SU-DHL-6 (cell line): ENCODE measurements at regions not wholly inside any gene's neighbourhood (a gene's known extent, or its start where the extent isn't known, plus 50 kb on each side); places are given as distances from the start of the nearest gene placed in this dataset.

Experiments used
- EZH2phosphoT487 ChIP-seq: fragments of 200-600 bp; sonication (generic), shearing (Covaris generic); conservative IDR thresholded peaks from 2 replicates; pipeline ENCODE4 v1.6.1; 2018; ENCODE audit warnings: mild to moderate bottlenecking, antibody characterized with exemption, low read length, moderate library complexity, mixed read lengths
- TF ChIP-seq, protein P1 (sequence below): fragments of 200-600 bp; sonication (generic); IDR thresholded peaks from one replicate; pipeline ENCODE4 v1.5.1; 2017; ENCODE audit warnings: antibody characterized with exemption, mild to moderate bottlenecking, low read length, moderate library complexity; ENCODE audit not compliant: insufficient read depth, poor library complexity, severe bottlenecking

DNA sequence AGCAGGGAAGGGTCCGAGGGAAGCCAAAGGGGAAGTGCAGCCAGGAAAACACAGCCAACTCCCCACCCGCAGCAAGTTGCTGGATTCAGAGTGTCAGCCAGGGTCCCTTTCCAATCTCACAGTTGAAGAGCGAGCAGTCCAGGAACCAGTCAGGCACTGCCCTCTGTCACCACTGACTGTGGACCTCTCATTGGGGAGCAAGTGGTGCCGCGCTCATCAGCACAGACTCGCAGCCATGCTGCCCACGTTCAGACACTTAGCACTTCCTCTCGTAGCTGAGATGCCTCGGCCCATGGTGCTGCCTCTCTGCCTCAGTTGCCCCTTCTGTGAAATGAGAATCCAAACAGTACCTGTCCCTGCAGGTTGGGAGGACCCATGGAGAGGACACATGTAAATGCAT, 123.6 kb upstream of the CHST15 start:
- TF ChIP-seq, protein P1, sequence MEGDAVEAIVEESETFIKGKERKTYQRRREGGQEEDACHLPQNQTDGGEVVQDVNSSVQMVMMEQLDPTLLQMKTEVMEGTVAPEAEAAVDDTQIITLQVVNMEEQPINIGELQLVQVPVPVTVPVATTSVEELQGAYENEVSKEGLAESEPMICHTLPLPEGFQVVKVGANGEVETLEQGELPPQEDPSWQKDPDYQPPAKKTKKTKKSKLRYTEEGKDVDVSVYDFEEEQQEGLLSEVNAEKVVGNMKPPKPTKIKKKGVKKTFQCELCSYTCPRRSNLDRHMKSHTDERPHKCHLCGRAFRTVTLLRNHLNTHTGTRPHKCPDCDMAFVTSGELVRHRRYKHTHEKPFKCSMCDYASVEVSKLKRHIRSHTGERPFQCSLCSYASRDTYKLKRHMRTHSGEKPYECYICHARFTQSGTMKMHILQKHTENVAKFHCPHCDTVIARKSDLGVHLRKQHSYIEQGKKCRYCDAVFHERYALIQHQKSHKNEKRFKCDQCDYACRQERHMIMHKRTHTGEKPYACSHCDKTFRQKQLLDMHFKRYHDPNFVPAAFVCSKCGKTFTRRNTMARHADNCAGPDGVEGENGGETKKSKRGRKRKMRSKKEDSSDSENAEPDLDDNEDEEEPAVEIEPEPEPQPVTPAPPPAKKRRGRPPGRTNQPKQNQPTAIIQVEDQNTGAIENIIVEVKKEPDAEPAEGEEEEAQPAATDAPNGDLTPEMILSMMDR: no peak
- TF ChIP-seq EZH2phosphoT487: no peak
